HG03520 (cell line): ENCODE measurements at regions not wholly inside any gene's neighbourhood (a gene's known extent, or its start where the extent isn't known, plus 50 kb on each side); places are given as distances from the start of the nearest gene placed in this dataset.

Experiments
- ATAC-seq: cut with Tn5 transposase; IDR thresholded peaks from one replicate; pipeline ENCODE4 v1.9.1; 2021; ENCODE audit warnings: mild to moderate bottlenecking, moderate library complexity; ENCODE audit not compliant: unreplicated experiment

DNA sequence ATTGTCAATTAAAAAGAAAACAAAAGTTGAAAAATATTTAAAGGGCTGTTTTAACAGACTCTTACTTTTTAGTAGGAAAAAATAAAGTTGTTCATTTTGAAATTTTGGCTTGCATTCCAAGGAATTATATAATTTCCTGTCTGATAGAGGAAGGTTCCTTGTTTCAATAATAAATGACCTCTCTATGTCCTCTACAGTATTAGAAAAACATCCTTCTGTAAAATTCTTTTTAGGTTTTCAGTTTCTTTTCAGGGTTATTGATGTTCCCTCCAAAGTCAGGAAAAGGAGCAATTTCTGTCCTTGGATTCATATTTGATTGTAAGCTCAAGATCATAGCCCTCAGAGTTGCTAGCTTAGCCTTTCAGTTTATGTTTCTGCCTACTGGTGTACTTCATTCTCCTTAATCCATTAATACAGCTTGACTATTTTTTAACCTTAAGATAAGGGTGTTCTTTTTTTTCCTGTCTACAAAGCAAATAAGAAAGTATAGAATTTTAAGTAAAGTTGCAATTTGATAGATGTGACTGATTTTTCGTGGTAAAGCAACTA, 125.2 kb upstream of the COL3A1 start:
- no peak for ATAC-seq

GRCh38 chr2:188850786-188851185, 123.4 kb upstream of the COL3A1 start:
- ATAC-seq = no peak

- ATAC-seq = no peak
These were observed 122.9 kb upstream of the COL3A1 start for GRCh38 chr2:188851311-188851710.

DNA sequence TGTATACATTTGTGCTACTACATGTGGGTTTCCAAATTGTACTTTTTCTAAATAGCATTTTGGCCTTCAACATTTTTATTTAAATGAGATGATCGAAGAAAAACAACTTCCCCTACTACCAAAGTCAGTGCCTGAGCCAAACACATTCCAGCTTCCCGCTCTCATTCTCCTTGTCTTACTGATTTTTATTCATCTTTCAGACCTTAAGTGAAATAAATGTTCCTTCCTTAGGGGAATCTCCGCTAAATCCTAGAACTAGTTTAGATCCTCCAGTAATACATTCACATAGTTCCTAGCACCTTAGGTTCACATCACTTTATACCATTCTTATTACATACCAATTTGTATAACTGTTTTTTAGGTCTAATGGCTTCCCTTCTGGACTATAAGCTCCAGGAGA, 122.3 kb upstream of the COL3A1 start:
- ATAC-seq = no peak

GRCh38 chr2:188852772-188853171, 121.4 kb upstream of the COL3A1 start:
- no peak for ATAC-seq

DNA sequence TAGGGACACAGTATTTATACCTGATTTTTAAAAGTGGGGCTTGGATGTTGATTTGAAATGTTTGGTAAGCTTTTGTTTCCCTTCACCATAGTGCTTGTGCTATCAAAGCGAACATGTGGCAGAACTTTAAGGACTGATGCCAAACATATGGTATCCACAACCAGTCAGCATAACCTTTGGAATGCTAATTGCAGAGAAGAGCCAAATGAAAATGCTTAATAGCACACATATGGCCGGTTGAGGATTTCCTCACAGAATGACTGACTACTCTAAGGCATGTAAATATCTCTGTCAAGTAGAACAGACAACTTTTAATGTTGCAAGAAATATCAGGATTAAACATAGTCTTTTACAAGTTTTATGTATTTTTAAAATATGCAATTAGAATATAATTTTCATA, 120.9 kb upstream of the COL3A1 start:
- no peak for ATAC-seq

DNA sequence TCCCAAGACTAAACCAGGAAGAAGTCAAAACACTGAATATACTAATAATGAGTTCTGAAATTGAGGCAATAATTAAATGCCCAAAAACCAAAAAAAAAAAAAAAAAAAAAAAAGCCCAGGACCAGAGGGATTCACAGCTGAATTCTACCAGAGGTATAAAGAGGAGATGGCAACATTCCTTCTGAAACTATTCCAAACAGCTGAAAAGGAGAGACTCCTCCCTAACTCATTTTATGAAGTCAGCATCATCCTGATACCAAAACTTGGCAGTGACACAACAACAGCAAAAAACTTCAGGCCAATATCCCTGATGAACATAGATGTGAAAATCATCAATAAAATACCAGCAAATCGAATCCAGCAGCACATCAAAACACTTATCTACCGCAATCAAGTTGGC, 108.5 kb upstream of the COL3A1 start:
- ATAC-seq = no peak

GRCh38 chr2:188869550-188869949, 104.6 kb upstream of the COL3A1 start:
- no peak for ATAC-seq

GRCh38 chr2:188870289-188870688, 103.9 kb upstream of the COL3A1 start:
- ATAC-seq = no peak

GRCh38 chr2:188875104-188875503, 99.1 kb upstream of the COL3A1 start:
- no peak for ATAC-seq

GRCh38 chr2:188878716-188879115, 95.5 kb upstream of the COL3A1 start:
- no peak for ATAC-seq

GRCh38 chr2:188880740-188881139, 93.4 kb upstream of the COL3A1 start:
- ATAC-seq = no peak

DNA sequence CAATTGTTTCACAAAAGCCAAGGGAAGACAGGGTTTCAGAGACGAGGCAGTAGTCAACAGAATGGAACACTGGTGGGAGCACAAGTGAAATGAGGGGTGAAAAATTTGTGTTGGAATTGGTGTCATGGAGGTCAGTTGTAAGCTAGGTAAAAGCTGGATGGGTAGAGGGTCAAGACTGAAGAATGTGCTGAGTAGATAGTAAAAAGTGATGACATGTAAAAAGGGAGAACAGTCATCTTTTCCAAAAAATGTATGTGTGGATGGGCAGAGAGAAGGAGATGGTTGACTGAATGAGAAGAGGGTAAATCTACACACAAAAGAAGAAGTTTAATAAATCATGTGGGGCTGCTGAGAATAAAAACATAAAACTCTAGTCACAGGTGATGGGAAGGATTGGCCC, 92.7 kb upstream of the COL3A1 start:
- ATAC-seq = no peak

GRCh38 chr2:188884046-188884445, 90.1 kb upstream of the COL3A1 start:
- no peak for ATAC-seq

DNA sequence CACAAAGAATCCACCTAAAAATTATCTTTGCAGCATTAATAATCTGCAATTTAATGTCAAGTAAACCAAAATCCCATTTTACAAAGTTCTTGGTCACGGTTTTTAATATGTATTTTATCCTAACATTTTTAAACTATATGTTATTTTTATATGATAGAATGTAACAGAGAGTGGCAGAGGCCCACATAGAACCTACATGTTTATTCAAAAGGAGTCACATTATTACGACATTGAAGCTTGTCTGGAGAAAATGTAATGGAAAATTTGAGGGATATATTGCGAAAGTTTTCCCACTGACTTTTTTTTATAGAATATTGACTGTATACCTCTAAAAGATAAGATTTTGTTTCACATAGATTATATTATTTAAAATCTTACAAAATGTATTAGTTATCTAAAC, 89.7 kb upstream of the COL3A1 start:
- no peak for ATAC-seq

DNA sequence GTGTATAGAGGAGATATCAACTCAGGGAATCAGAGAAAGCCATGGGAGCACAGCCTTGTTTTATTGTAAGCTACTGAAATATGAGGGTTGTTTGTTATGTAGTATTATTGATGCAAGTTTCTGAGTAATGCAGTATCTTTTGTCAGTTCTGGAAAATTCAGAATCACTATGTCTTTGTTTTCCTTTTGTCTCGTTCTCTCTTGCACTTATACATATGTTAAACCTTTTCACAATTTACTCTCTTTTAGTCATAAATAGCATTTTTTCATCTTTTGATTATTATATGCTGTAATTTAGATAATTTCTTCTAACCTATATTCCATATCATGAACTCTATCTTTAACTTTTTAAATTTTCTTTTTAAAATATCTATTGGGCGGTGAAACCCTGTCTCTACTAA, 85.0 kb upstream of the COL3A1 start:
- no peak for ATAC-seq

- ATAC-seq = no peak
These were observed 83.4 kb upstream of the COL3A1 start for GRCh38 chr2:188890755-188891154.

DNA sequence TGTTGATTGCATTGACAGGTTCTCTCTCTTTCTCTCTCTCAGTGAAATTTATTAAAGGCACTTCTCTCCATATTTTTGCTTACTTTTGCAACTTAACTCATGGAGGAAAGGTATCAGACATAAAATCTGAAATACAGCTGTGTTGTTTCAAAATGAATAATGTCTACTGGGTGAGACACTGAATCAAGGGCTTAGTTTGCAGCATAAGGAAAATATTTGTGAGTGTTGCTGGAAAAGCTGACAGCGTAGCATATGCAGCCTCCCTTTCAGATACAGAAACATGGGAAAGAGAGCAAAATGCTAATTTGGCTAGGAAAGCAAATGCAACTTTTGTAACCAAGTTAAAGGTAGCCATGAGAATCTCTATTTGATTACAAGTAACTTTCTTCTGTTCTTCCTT, 81.5 kb upstream of the COL3A1 start:
- no peak for ATAC-seq

GRCh38 chr2:188893972-188894371, 80.2 kb upstream of the COL3A1 start:
- ATAC-seq = no peak

- no peak for ATAC-seq
These were observed 79.2 kb upstream of the COL3A1 start for GRCh38 chr2:188894979-188895378.

GRCh38 chr2:188897096-188897495, 77.1 kb upstream of the COL3A1 start:
- no peak for ATAC-seq

DNA sequence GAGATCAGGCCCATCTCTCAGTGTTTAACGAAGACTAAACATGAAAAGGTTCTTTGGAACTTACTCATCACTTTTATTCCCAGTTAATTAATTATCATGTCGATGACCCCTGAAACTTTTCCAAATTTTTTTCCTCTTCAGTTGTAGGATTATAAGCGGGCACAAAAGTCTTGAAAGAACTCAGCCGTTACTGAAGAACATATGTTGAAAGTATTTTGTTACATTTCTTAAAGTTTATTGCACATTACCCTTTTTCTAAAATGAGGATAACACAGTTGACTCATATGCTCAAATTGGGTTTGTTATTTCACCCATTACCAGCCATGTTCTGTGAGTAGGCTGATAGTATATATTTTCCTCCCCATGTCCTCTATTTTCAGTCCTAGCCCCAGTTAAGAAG, 75.9 kb upstream of the COL3A1 start:
- ATAC-seq = no peak

- no peak for ATAC-seq
These were observed 71.2 kb upstream of the COL3A1 start for GRCh38 chr2:188902901-188903491.
